ENCODE measurements at regions not wholly inside any gene's neighbourhood (a gene's known extent, or its start where the extent isn't known, plus 50 kb on each side); places are given as distances from the start of the nearest gene placed in this dataset.

DNA sequence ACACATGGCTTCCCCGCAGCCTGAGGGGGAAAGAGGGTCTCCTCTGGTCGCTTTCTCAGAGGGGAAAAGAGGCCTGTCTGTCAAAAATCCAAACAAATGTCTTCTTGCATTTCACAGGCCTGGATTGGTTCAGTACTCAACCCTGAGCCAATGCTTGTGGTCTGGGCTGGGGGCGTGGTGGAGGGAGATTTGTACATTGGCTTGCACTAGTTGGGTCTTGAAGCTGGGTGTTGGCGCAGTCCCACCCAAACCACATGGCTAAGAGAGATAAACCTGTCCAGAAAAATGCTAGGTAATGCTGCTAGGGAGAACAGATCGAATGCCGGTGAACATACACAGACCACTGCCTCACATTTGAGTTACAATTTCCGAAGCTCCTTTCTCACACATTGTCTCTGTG is 461.6 kb downstream of the MED13L start:
- H3K27ac ChIP-seq (ENCODE audit: low read depth in 1 of 2, low read length in 2 of 2) = no peak overlapping the region

DNA sequence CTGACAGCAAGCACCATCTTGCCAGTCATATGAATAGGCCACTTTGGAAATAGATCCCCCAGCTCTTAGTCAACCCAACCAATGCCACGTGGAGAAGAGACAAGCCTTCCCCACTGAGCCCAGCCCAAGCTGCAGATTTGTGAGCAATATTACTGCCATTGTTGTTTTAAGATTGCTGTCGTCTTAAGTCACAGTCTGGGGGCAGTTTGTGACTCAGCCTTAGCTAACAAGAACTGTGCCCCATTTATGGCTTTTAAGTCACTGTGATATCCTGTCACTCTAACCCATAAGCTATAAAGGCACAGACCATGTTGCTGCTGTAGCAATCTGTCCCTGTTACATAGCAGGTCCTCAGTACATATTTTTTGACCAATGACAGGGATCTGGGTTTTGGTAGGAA is 464.2 kb downstream of the MED13L start:
- DNase-seq (ENCODE audit: low spot score) = no peak
- H3K36me3 ChIP-seq (ENCODE audit: control insufficient read depth in 4 of 4, insufficient read depth in 3 of 4, low read depth in 1 of 4, low read length in 3 of 4) = no peaks in the 10 kb centered on the region
- H3K4me1 ChIP-seq (ENCODE audit: control insufficient read depth in 4 of 4, insufficient read depth in 4 of 4, low read length in 3 of 4) = no peaks in the 10 kb centered on the region
- peaks cover 0 to 8% (median 5%) of the 10 kb centered on the region in 4 donors for H3K9me3 ChIP-seq (ENCODE audit: control insufficient read depth in 4 of 4, low read length in 3 of 4)
- H3K27me3 ChIP-seq (ENCODE audit: control insufficient read depth in 4 of 4, insufficient read depth in 4 of 4, low read length in 3 of 4) = peaks cover 0 to 5% (median under 1%) of the 10 kb centered on the region in 4 donors
- H3K27ac ChIP-seq (ENCODE audit: low read depth in 1 of 2, low read length in 2 of 2) = no peak overlapping the region
- H3K9ac ChIP-seq (ENCODE audit: low read depth in 1 of 2, low read length in 2 of 2) = no peak overlapping the region
- no peak overlapping the region for H3K4me3 ChIP-seq (ENCODE audit: low read depth in 1 of 3, low read length in 3 of 3)
- 64% methylated on average over 2 of the region's 2 CpGs for WGBS
- TF ChIP-seq HNF4A (conservative IDR thresholded peaks at IDR 0.05) (no peak), NR2F2 (IDR thresholded peaks at IDR 0.05) (no peak), FOXA2 (IDR thresholded peaks at IDR 0.05) (no peak), JUND (IDR thresholded peaks at IDR 0.05) (no peak), EGR1 (IDR thresholded peaks at IDR 0.05; ENCODE audit: low read depth in 2 of 2) (no peak), SP1 (IDR thresholded peaks at IDR 0.05) (no peak)
- TF ChIP-seq, protein P1, sequence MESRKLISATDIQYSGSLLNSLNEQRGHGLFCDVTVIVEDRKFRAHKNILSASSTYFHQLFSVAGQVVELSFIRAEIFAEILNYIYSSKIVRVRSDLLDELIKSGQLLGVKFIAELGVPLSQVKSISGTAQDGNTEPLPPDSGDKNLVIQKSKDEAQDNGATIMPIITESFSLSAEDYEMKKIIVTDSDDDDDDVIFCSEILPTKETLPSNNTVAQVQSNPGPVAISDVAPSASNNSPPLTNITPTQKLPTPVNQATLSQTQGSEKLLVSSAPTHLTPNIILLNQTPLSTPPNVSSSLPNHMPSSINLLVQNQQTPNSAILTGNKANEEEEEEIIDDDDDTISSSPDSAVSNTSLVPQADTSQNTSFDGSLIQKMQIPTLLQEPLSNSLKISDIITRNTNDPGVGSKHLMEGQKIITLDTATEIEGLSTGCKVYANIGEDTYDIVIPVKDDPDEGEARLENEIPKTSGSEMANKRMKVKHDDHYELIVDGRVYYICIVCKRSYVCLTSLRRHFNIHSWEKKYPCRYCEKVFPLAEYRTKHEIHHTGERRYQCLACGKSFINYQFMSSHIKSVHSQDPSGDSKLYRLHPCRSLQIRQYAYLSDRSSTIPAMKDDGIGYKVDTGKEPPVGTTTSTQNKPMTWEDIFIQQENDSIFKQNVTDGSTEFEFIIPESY (IDR thresholded peaks at IDR 0.05) = no peak
- TF ChIP-seq, protein P2, sequence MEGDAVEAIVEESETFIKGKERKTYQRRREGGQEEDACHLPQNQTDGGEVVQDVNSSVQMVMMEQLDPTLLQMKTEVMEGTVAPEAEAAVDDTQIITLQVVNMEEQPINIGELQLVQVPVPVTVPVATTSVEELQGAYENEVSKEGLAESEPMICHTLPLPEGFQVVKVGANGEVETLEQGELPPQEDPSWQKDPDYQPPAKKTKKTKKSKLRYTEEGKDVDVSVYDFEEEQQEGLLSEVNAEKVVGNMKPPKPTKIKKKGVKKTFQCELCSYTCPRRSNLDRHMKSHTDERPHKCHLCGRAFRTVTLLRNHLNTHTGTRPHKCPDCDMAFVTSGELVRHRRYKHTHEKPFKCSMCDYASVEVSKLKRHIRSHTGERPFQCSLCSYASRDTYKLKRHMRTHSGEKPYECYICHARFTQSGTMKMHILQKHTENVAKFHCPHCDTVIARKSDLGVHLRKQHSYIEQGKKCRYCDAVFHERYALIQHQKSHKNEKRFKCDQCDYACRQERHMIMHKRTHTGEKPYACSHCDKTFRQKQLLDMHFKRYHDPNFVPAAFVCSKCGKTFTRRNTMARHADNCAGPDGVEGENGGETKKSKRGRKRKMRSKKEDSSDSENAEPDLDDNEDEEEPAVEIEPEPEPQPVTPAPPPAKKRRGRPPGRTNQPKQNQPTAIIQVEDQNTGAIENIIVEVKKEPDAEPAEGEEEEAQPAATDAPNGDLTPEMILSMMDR (IDR thresholded peaks at IDR 0.05; ENCODE audit: low read depth, low read length, missing input control) = no peak

More for the DNA sequence above, 461.6 kb downstream of the MED13L start:
- Histone ChIP-seq H3K36me3 (ENCODE audit: control insufficient read depth in 4 of 4, insufficient read depth in 3 of 4, low read depth in 1 of 4, low read length in 3 of 4) (no peaks in the 10 kb centered on the region), H3K9me3 (ENCODE audit: control insufficient read depth in 4 of 4, low read length in 3 of 4) (peaks cover 0 to 8% (median 5%) of the 10 kb centered on the region in 4 donors), H3K4me1 (ENCODE audit: control insufficient read depth in 4 of 4, insufficient read depth in 4 of 4, low read length in 3 of 4) (no peaks in the 10 kb centered on the region), H3K27me3 (ENCODE audit: control insufficient read depth in 4 of 4, insufficient read depth in 4 of 4, low read length in 3 of 4) (peaks cover 0 to 5% (median 2%) of the 10 kb centered on the region in 4 donors), H3K9ac (ENCODE audit: low read depth in 1 of 2, low read length in 2 of 2) (no peak overlapping the region), H3K4me3 (ENCODE audit: low read depth in 1 of 3, low read length in 3 of 3) (no peak overlapping the region)
- TF ChIP-seq, protein P1 (IDR thresholded peaks at IDR 0.05) = no peak
- TF ChIP-seq, protein P2 (IDR thresholded peaks at IDR 0.05; ENCODE audit: low read depth, low read length, missing input control) = no peak
- TF ChIP-seq, protein P3, sequence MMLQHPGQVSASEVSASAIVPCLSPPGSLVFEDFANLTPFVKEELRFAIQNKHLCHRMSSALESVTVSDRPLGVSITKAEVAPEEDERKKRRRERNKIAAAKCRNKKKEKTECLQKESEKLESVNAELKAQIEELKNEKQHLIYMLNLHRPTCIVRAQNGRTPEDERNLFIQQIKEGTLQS (IDR thresholded peaks at IDR 0.05) = no peak
- TF ChIP-seq GABPA (IDR thresholded peaks at IDR 0.05 in 1 of 2, conservative IDR thresholded peaks at IDR 0.05 in 1 of 2) (no peak), FOXA1 (IDR thresholded peaks at IDR 0.05) (no peak), YY1 (IDR thresholded peaks at IDR 0.05) (no peak), NR2F2 (IDR thresholded peaks at IDR 0.05) (no peak), RAD21 (IDR thresholded peaks at IDR 0.05) (no peak), JUND (IDR thresholded peaks at IDR 0.05) (no peak), SP1 (IDR thresholded peaks at IDR 0.05) (no peak), RXRA (IDR thresholded peaks at IDR 0.05) (no peak), HNF4A (conservative IDR thresholded peaks at IDR 0.05) (no peak), HNF4G (IDR thresholded peaks at IDR 0.05) (no peak), EGR1 (IDR thresholded peaks at IDR 0.05; ENCODE audit: low read depth in 2 of 2) (no peak), TAF1 (conservative IDR thresholded peaks at IDR 0.05) (no peak)
- TF ChIP-seq, protein P4, sequence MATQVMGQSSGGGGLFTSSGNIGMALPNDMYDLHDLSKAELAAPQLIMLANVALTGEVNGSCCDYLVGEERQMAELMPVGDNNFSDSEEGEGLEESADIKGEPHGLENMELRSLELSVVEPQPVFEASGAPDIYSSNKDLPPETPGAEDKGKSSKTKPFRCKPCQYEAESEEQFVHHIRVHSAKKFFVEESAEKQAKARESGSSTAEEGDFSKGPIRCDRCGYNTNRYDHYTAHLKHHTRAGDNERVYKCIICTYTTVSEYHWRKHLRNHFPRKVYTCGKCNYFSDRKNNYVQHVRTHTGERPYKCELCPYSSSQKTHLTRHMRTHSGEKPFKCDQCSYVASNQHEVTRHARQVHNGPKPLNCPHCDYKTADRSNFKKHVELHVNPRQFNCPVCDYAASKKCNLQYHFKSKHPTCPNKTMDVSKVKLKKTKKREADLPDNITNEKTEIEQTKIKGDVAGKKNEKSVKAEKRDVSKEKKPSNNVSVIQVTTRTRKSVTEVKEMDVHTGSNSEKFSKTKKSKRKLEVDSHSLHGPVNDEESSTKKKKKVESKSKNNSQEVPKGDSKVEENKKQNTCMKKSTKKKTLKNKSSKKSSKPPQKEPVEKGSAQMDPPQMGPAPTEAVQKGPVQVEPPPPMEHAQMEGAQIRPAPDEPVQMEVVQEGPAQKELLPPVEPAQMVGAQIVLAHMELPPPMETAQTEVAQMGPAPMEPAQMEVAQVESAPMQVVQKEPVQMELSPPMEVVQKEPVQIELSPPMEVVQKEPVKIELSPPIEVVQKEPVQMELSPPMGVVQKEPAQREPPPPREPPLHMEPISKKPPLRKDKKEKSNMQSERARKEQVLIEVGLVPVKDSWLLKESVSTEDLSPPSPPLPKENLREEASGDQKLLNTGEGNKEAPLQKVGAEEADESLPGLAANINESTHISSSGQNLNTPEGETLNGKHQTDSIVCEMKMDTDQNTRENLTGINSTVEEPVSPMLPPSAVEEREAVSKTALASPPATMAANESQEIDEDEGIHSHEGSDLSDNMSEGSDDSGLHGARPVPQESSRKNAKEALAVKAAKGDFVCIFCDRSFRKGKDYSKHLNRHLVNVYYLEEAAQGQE (IDR thresholded peaks at IDR 0.05) = no peak
- TF ChIP-seq, protein P5, sequence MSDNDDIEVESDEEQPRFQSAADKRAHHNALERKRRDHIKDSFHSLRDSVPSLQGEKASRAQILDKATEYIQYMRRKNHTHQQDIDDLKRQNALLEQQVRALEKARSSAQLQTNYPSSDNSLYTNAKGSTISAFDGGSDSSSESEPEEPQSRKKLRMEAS (IDR thresholded peaks at IDR 0.05) = no peak
- no peak for DNase-seq (ENCODE audit: low spot score)
- 80% methylated on average over 7 of the region's 7 CpGs for WGBS

Measured in liver (tissue), 8 donors.